Activated CD8-positive, alpha-beta T cell treated with anti-CD3 and anti-CD28 coated beads, Interleukin-2, amount 10 ng/mL, durations not matched to agents 7 days and 5 days (primary cell): ENCODE measurements at regions not wholly inside any gene's neighbourhood (a gene's known extent, or its start where the extent isn't known, plus 50 kb on each side); places are given as distances from the start of the nearest gene placed in this dataset.

Experiments
- ATAC-seq: fragments of 150-1000 bp; cut with Tn5 transposase; one replicate; pipeline ENCODE4 v1.10.0; 2021; ENCODE audit warnings: moderate library complexity
- CTCF ChIA-PET: fragments of 350-600 bp; sonication (Branson Sonifier 250); formaldehyde crosslinking; loops from one replicate; lab custom pipeline; 2021; ENCODE audit warnings: antibody characterized with exemption; lab: Charles Lee
- POLR2A ChIA-PET: fragments of 350-600 bp; sonication (Branson Sonifier 250); formaldehyde crosslinking; loops from one replicate; lab custom pipeline; 2021; ENCODE audit warnings: antibody characterized with exemption; lab: Charles Lee
- DNase-seq: peaks from one replicate; pipeline ENCODE4 v3.0.0-alpha.2; 2020
- H3K27ac Mint-ChIP-seq: one replicate; pipeline ENCODE4 v1.8.0; 2021; ENCODE audit warnings: mild to moderate bottlenecking, mixed read lengths
- H3K27me3 Mint-ChIP-seq: one replicate; pipeline ENCODE4 v1.8.0; 2021; ENCODE audit warnings: low read depth, mixed read lengths
- H3K36me3 Mint-ChIP-seq: one replicate; pipeline ENCODE4 v1.8.0; 2021; ENCODE audit warnings: low read depth, mixed read lengths
- H3K4me1 Mint-ChIP-seq: one replicate; pipeline ENCODE4 v1.8.0; 2021; ENCODE audit warnings: low read depth, mixed read lengths
- H3K4me3 Mint-ChIP-seq: one replicate; pipeline ENCODE4 v1.8.0; 2021; ENCODE audit warnings: mild to moderate bottlenecking, mixed read lengths
- H3K9me3 Mint-ChIP-seq: one replicate; pipeline ENCODE4 v1.8.0; 2022; ENCODE audit warnings: mixed read lengths; ENCODE audit not compliant: insufficient read depth

DNA sequence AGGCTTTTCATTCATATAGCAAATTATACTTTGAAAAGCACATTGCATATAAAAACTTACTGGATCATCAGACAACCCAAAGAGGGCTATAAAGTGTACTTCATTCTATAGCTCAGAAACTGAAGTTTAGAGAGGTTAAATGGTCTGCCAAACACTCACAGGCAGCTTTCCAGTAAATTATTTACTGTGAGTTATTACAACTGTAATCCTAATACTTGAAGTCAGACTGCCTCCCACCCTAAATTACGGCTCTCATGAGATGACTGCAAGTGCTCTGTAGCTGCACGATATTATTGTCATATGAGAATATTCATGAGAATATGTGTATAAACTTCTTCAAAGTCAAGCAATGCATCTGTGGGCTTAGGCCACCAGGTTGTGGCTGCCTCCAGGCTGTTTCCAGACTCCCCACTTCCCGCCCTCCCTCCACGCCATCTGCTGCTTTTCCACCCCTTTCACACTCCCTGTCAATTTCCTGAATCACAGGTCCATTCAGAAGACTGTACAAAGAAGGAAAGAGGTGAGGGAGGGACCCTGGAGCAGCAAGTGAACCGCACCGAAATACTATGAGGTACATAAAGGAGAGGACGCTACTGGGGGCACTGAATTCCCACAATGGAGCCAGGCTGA is 111.1 kb upstream of the SPOPL start:
- no peaks in the 10 kb centered on the region for H3K4me1 Mint-ChIP-seq
- ATAC-seq (no peak), DNase-seq (no peak)
- H3K4me3 Mint-ChIP-seq: no peak overlapping the region
- no peaks in the 10 kb centered on the region for H3K36me3 Mint-ChIP-seq
- ChIA-PET POLR2A (no interaction called here), CTCF (no interaction called here)
- H3K27ac Mint-ChIP-seq: no peak overlapping the region
- H3K9me3 Mint-ChIP-seq: no peaks in the 10 kb centered on the region
- H3K27me3 Mint-ChIP-seq: no peaks in the 10 kb centered on the region

- H3K27me3 Mint-ChIP-seq: no peaks in the 10 kb centered on the region
- no peaks in the 10 kb centered on the region for H3K36me3 Mint-ChIP-seq
- no peak for DNase-seq
- H3K4me3 Mint-ChIP-seq: no peak overlapping the region
- ChIA-PET CTCF (no interaction called here), POLR2A (interaction anchor here (0.6 kb wide), 1 partner anchor 8 kb away, joined by 3 read pairs; no protein-coding TSS in a partner anchor)
- no peak overlapping the region for H3K27ac Mint-ChIP-seq
- H3K9me3 Mint-ChIP-seq: no peaks in the 10 kb centered on the region
- no peak for ATAC-seq
- no peaks in the 10 kb centered on the region for H3K4me1 Mint-ChIP-seq
Observed at GRCh38 chr2:138391946-138392345, 109.6 kb upstream of the SPOPL start.

GRCh38 chr2:138395565-138396306 is 105.8 kb upstream of the SPOPL start:
- ChIA-PET CTCF (no interaction called here), POLR2A (no interaction called here)
- Mint-ChIP-seq H3K9me3 (peaks cover 4% of the 10 kb centered on the region), H3K27ac (no peak overlapping the region), H3K4me1 (no peaks in the 10 kb centered on the region), H3K4me3 (no peak overlapping the region), H3K36me3 (no peaks in the 10 kb centered on the region), H3K27me3 (no peaks in the 10 kb centered on the region)
- ATAC-seq (no peak), DNase-seq (no peak)

GRCh38 chr2:138396843-138397242 is 104.7 kb upstream of the SPOPL start:
- DNase-seq (no peak), ATAC-seq (no peak)
- CTCF ChIA-PET: no interaction called here
- H3K9me3 Mint-ChIP-seq: peaks cover 4% of the 10 kb centered on the region
- no peaks in the 10 kb centered on the region for H3K27me3 Mint-ChIP-seq
- POLR2A ChIA-PET: no interaction called here
- H3K4me1 Mint-ChIP-seq: no peaks in the 10 kb centered on the region
- no peaks in the 10 kb centered on the region for H3K36me3 Mint-ChIP-seq
- no peak overlapping the region for H3K27ac Mint-ChIP-seq
- H3K4me3 Mint-ChIP-seq: no peak overlapping the region

DNA sequence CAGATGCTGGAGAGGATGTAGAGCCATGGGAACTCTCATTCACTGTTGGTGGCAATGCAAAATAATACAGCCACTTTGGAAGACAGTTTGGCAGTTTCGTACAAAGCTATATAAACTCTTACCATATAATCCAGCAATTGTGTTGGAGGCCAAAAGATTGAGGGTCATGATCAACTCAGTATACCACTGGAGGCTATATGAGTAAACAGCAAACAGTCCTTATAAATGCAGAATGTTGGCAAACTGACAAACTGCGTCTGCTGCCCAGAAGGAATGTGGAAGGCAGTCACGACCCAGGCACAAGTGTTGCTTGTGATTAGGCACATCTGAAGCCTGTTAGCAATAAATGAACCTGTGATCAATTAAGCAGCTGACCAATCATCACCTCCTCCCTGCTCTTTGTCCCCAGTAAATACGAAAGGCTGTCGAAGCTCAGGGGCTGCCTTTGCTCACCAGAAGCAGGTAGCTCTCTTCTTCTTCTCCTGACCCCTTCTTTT is 98.1 kb upstream of the SPOPL start:
- Mint-ChIP-seq H3K27ac (no peak overlapping the region), H3K9me3 (no peaks in the 10 kb centered on the region), H3K4me3 (no peak overlapping the region), H3K27me3 (no peaks in the 10 kb centered on the region), H3K4me1 (no peaks in the 10 kb centered on the region), H3K36me3 (no peaks in the 10 kb centered on the region)
- DNase-seq (no peak), ATAC-seq (no peak)
- ChIA-PET POLR2A (no interaction called here), CTCF (no interaction called here)

DNA sequence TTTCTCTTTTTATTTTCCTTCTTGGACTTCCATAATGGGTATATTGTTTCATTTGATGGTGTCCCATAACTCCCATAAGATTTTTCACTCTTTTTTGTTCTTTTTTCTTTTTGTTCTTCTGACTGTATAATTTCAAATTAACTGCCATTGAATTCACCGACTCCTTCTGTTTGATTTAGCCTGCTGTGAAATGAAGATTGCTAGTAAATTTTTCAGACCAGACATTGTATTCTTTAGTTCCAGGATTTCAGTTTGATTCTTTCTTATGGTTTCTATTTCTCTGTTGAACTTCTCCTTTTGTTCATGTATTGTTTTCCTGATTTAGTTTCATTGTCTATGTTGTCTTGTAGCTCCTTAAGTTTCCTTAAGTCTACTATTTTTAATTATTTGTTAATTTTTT is 87.6 kb upstream of the SPOPL start:
- Mint-ChIP-seq H3K27ac (no peak overlapping the region), H3K27me3 (no peaks in the 10 kb centered on the region), H3K9me3 (peaks cover 6% of the 10 kb centered on the region), H3K4me3 (no peak overlapping the region), H3K36me3 (no peaks in the 10 kb centered on the region), H3K4me1 (no peaks in the 10 kb centered on the region)
- DNase-seq (no peak), ATAC-seq (no peak)
- ChIA-PET POLR2A (no interaction called here), CTCF (no interaction called here)

DNA sequence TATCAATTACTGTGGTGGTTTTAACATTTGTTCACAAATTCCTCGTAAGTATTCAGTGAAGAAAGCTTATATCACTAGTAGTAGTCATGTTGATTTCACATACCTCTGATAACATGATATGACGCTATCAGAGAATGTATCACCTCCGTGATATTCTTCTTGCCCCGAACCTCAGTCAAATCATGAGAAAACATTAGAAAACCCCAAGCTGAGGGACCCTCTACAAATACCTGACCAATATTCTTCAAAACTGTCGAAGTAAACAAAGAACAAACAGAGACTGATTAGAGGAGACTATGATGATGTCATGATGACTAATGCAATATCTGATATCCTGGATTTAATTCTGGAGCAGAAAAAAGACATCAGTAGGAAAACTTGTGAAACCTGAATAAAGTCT is 85.6 kb upstream of the SPOPL start:
- H3K36me3 Mint-ChIP-seq: no peaks in the 10 kb centered on the region
- DNase-seq: no peak
- no peak overlapping the region for H3K27ac Mint-ChIP-seq
- ATAC-seq: no peak
- H3K4me1 Mint-ChIP-seq: no peaks in the 10 kb centered on the region
- POLR2A ChIA-PET: no interaction called here
- CTCF ChIA-PET: no interaction called here
- no peak overlapping the region for H3K4me3 Mint-ChIP-seq
- no peaks in the 10 kb centered on the region for H3K27me3 Mint-ChIP-seq
- H3K9me3 Mint-ChIP-seq: no peaks in the 10 kb centered on the region

- Mint-ChIP-seq H3K9me3 (no peaks in the 10 kb centered on the region), H3K36me3 (no peaks in the 10 kb centered on the region), H3K4me3 (no peak overlapping the region), H3K27ac (no peak overlapping the region), H3K4me1 (no peaks in the 10 kb centered on the region), H3K27me3 (no peaks in the 10 kb centered on the region)
- DNase-seq (no peak), ATAC-seq (no peak)
- ChIA-PET CTCF (no interaction called here), POLR2A (no interaction called here)
Observed at GRCh38 chr2:138418453-138418852, 83.1 kb upstream of the SPOPL start.

DNA sequence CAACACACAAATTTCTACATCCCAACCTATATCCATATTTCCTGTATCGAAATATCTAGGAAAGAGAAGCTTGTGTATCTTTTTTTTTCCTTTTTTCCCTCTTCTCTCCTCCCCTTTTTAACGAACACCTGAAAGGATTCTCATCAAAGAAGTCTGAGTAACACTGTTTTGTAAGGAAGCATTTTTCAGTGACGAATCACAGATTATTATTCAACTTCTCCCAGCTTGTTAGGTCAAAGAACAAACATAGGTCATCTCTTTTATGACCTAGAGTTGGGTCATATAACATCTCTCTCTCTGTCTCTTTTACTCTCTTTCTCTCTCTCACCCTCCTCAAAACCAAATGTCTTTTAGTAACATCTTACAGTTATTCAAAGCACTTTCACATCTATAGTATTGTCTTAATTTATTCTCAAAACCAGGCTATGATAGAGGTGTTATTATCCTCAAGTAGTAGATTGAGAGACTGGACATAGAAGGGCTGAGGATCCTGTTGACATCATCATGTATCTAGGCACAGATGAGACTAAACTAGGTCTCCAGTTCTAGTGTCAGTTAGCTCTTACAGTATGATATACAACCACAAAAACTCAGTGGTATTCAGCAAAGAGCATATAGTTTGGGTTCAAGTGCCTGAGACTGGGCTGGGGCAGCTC is 80.1 kb upstream of the SPOPL start:
- DNase-seq: no peak
- no peaks in the 10 kb centered on the region for H3K4me1 Mint-ChIP-seq
- no peaks in the 10 kb centered on the region for H3K36me3 Mint-ChIP-seq
- H3K9me3 Mint-ChIP-seq: no peaks in the 10 kb centered on the region
- H3K27ac Mint-ChIP-seq: no peak overlapping the region
- ChIA-PET CTCF (no interaction called here), POLR2A (no interaction called here)
- H3K27me3 Mint-ChIP-seq: no peaks in the 10 kb centered on the region
- no peak for ATAC-seq
- no peak overlapping the region for H3K4me3 Mint-ChIP-seq

- Mint-ChIP-seq H3K36me3 (no peaks in the 10 kb centered on the region), H3K27ac (no peak overlapping the region), H3K4me1 (no peaks in the 10 kb centered on the region), H3K4me3 (no peak overlapping the region), H3K9me3 (no peaks in the 10 kb centered on the region), H3K27me3 (no peaks in the 10 kb centered on the region)
- DNase-seq: no peak
- no peak for ATAC-seq
- ChIA-PET CTCF (no interaction called here), POLR2A (no interaction called here)
Observed at GRCh38 chr2:138421971-138422335, 79.6 kb upstream of the SPOPL start.

DNA sequence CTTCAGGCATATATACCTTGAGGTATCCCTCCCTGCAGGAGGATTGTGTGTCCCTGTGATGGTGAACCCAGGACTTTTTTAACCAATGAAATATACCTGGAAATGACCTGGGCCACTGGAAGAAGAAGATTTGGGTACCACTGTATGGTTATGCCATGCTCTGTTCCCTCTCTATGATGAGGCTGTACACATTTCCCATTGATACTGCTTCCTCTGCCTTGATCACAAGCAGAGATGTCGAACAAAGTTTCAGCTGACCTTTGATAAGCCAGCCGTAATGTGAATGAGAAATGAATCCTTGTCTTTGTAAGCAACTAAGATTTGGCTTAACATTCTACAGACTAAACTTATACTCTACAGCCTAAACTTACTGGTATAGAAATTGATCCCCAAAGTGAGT is 78.4 kb upstream of the SPOPL start:
- no peak overlapping the region for H3K27ac Mint-ChIP-seq
- ATAC-seq: no peak
- no peaks in the 10 kb centered on the region for H3K4me1 Mint-ChIP-seq
- no peaks in the 10 kb centered on the region for H3K36me3 Mint-ChIP-seq
- no peak overlapping the region for H3K4me3 Mint-ChIP-seq
- POLR2A ChIA-PET: no interaction called here
- H3K27me3 Mint-ChIP-seq: no peaks in the 10 kb centered on the region
- no peak for DNase-seq
- H3K9me3 Mint-ChIP-seq: no peaks in the 10 kb centered on the region
- CTCF ChIA-PET: no interaction called here

- DNase-seq: no peak
- no peaks in the 10 kb centered on the region for H3K4me1 Mint-ChIP-seq
- no peaks in the 10 kb centered on the region for H3K36me3 Mint-ChIP-seq
- ChIA-PET CTCF (no interaction called here), POLR2A (no interaction called here)
- H3K27ac Mint-ChIP-seq: no peak overlapping the region
- H3K9me3 Mint-ChIP-seq: no peaks in the 10 kb centered on the region
- H3K4me3 Mint-ChIP-seq: no peak overlapping the region
- no peaks in the 10 kb centered on the region for H3K27me3 Mint-ChIP-seq
- ATAC-seq: no peak
Observed at GRCh38 chr2:138423745-138424144, 77.8 kb upstream of the SPOPL start.
